ENCODE measurements at regions not wholly inside any gene's neighbourhood (a gene's known extent, or its start where the extent isn't known, plus 50 kb on each side); places are given as distances from the start of the nearest gene placed in this dataset.
"Not testable (repeated sequence)": the region's sequence is repeated elsewhere in the genome, so short reads cannot be mapped to it uniquely, and the experiment has no call there.

GRCh38 chr2:107511970-107512789 lies 314.5 kb upstream of the RGPD4 start:
- H3K4me1 ChIP-seq (ENCODE audit: control insufficient read depth, insufficient read depth, low read length): peaks cover 7% of the 10 kb centered on the region; the same call in 1 of the 2 replicates
- no peak overlapping the region for H3K27ac ChIP-seq (ENCODE audit: low read depth, low read length)
- H3K9me3 ChIP-seq (ENCODE audit: control insufficient read depth, insufficient read depth, low read length): no peaks in the 10 kb centered on the region
- no peak overlapping the region for H3K4me3 ChIP-seq (ENCODE audit: low read depth, low read length)
- H3K36me3 ChIP-seq (ENCODE audit: control insufficient read depth, insufficient read depth, low read length): no peaks in the 10 kb centered on the region
- no peak overlapping the region for H3K9ac ChIP-seq (ENCODE audit: low read depth, low read length)
- H3K27me3 ChIP-seq (ENCODE audit: control insufficient read depth, insufficient read depth, low read length): no peaks in the 10 kb centered on the region

GRCh38 chr2:107525406-107525805 lies 301.3 kb upstream of the RGPD4 start:
- Histone ChIP-seq H3K9ac (ENCODE audit: low read depth, low read length) (no peak overlapping the region), H3K36me3 (ENCODE audit: control insufficient read depth, insufficient read depth, low read length) (no peaks in the 10 kb centered on the region), H3K4me1 (ENCODE audit: control insufficient read depth, insufficient read depth, low read length) (no peaks in the 10 kb centered on the region), H3K27me3 (ENCODE audit: control insufficient read depth, insufficient read depth, low read length) (no peaks in the 10 kb centered on the region), H3K4me3 (ENCODE audit: low read depth, low read length) (no peak overlapping the region), H3K27ac (ENCODE audit: low read depth, low read length) (no peak overlapping the region), H3K9me3 (ENCODE audit: control insufficient read depth, insufficient read depth, low read length) (peaks cover 17% of the 10 kb centered on the region; the same call in 1 of the 2 replicates)

- Histone ChIP-seq H3K9me3 (ENCODE audit: control insufficient read depth, insufficient read depth, low read length) (peaks cover 12% of the 10 kb centered on the region; the same call in 1 of the 2 replicates), H3K4me1 (ENCODE audit: control insufficient read depth, insufficient read depth, low read length) (no peaks in the 10 kb centered on the region), H3K4me3 (ENCODE audit: low read depth, low read length) (no peak overlapping the region), H3K27me3 (ENCODE audit: control insufficient read depth, insufficient read depth, low read length) (no peaks in the 10 kb centered on the region), H3K36me3 (ENCODE audit: control insufficient read depth, insufficient read depth, low read length) (no peaks in the 10 kb centered on the region), H3K9ac (ENCODE audit: low read depth, low read length) (no peak overlapping the region), H3K27ac (ENCODE audit: low read depth, low read length) (no peak overlapping the region)
These were observed 297.5 kb upstream of the RGPD4 start for GRCh38 chr2:107529146-107529545.

GRCh38 chr2:107530046-107530445 lies 296.6 kb upstream of the RGPD4 start:
- Histone ChIP-seq H3K4me1 (ENCODE audit: control insufficient read depth, insufficient read depth, low read length) (no peaks in the 10 kb centered on the region), H3K27me3 (ENCODE audit: control insufficient read depth, insufficient read depth, low read length) (no peaks in the 10 kb centered on the region), H3K4me3 (ENCODE audit: low read depth, low read length) (no peak overlapping the region), H3K9me3 (ENCODE audit: control insufficient read depth, insufficient read depth, low read length) (peaks cover 8% of the 10 kb centered on the region; the same call in 1 of the 2 replicates), H3K27ac (ENCODE audit: low read depth, low read length) (no peak overlapping the region), H3K9ac (ENCODE audit: low read depth, low read length) (no peak overlapping the region), H3K36me3 (ENCODE audit: control insufficient read depth, insufficient read depth, low read length) (no peaks in the 10 kb centered on the region)

- Histone ChIP-seq H3K4me1 (ENCODE audit: control insufficient read depth, insufficient read depth, low read length) (no peaks in the 10 kb centered on the region), H3K27ac (ENCODE audit: low read depth, low read length) (no peak overlapping the region), H3K36me3 (ENCODE audit: control insufficient read depth, insufficient read depth, low read length) (no peaks in the 10 kb centered on the region), H3K9me3 (ENCODE audit: control insufficient read depth, insufficient read depth, low read length) (no peaks in the 10 kb centered on the region), H3K27me3 (ENCODE audit: control insufficient read depth, insufficient read depth, low read length) (no peaks in the 10 kb centered on the region), H3K4me3 (ENCODE audit: low read depth, low read length) (no peak overlapping the region), H3K9ac (ENCODE audit: low read depth, low read length) (no peak overlapping the region)
These were observed 291.8 kb upstream of the RGPD4 start for GRCh38 chr2:107534926-107535325.

- H3K36me3 ChIP-seq (ENCODE audit: control insufficient read depth, insufficient read depth, low read length); H3K27me3 ChIP-seq (ENCODE audit: control insufficient read depth, insufficient read depth, low read length); H3K9me3 ChIP-seq (ENCODE audit: control insufficient read depth, insufficient read depth, low read length); H3K27ac ChIP-seq (ENCODE audit: low read depth, low read length); H3K9ac ChIP-seq (ENCODE audit: low read depth, low read length); H3K4me1 ChIP-seq (ENCODE audit: control insufficient read depth, insufficient read depth, low read length); H3K4me3 ChIP-seq (ENCODE audit: low read depth, low read length): not testable (repeated sequence)
These were observed 290.6 kb upstream of the RGPD4 start for GRCh38 chr2:107535905-107536689.

- Histone ChIP-seq H3K9me3 (ENCODE audit: control insufficient read depth, insufficient read depth, low read length) (no peaks in the 10 kb centered on the region), H3K27me3 (ENCODE audit: control insufficient read depth, insufficient read depth, low read length) (no peaks in the 10 kb centered on the region), H3K4me3 (ENCODE audit: low read depth, low read length) (no peak overlapping the region), H3K27ac (ENCODE audit: low read depth, low read length) (no peak overlapping the region), H3K36me3 (ENCODE audit: control insufficient read depth, insufficient read depth, low read length) (no peaks in the 10 kb centered on the region), H3K9ac (ENCODE audit: low read depth, low read length) (no peak overlapping the region), H3K4me1 (ENCODE audit: control insufficient read depth, insufficient read depth, low read length) (peaks cover 20% of the 10 kb centered on the region)
These were observed 284.4 kb upstream of the RGPD4 start for GRCh38 chr2:107542314-107542740.

GRCh38 chr2:107543793-107544192 lies 282.9 kb upstream of the RGPD4 start:
- Histone ChIP-seq H3K27me3 (ENCODE audit: control insufficient read depth, insufficient read depth, low read length) (no peaks in the 10 kb centered on the region), H3K9ac (ENCODE audit: low read depth, low read length) (no peak overlapping the region), H3K4me3 (ENCODE audit: low read depth, low read length) (no peak overlapping the region), H3K9me3 (ENCODE audit: control insufficient read depth, insufficient read depth, low read length) (no peaks in the 10 kb centered on the region), H3K36me3 (ENCODE audit: control insufficient read depth, insufficient read depth, low read length) (no peaks in the 10 kb centered on the region), H3K4me1 (ENCODE audit: control insufficient read depth, insufficient read depth, low read length) (peaks cover 20% of the 10 kb centered on the region), H3K27ac (ENCODE audit: low read depth, low read length) (no peak overlapping the region)

- peaks cover 20% of the 10 kb centered on the region for H3K4me1 ChIP-seq (ENCODE audit: control insufficient read depth, insufficient read depth, low read length)
- no peak overlapping the region for H3K4me3 ChIP-seq (ENCODE audit: low read depth, low read length)
- H3K27ac ChIP-seq (ENCODE audit: low read depth, low read length): no peak overlapping the region
- H3K36me3 ChIP-seq (ENCODE audit: control insufficient read depth, insufficient read depth, low read length): no peaks in the 10 kb centered on the region
- no peak overlapping the region for H3K9ac ChIP-seq (ENCODE audit: low read depth, low read length)
- H3K27me3 ChIP-seq (ENCODE audit: control insufficient read depth, insufficient read depth, low read length): no peaks in the 10 kb centered on the region
- no peaks in the 10 kb centered on the region for H3K9me3 ChIP-seq (ENCODE audit: control insufficient read depth, insufficient read depth, low read length)
These were observed 281.6 kb upstream of the RGPD4 start for GRCh38 chr2:107545066-107545465.

GRCh38 chr2:107545851-107546250 lies 280.8 kb upstream of the RGPD4 start:
- no peak overlapping the region for H3K9ac ChIP-seq (ENCODE audit: low read depth, low read length)
- H3K36me3 ChIP-seq (ENCODE audit: control insufficient read depth, insufficient read depth, low read length): no peaks in the 10 kb centered on the region
- no peak overlapping the region for H3K27ac ChIP-seq (ENCODE audit: low read depth, low read length)
- H3K4me3 ChIP-seq (ENCODE audit: low read depth, low read length): no peak overlapping the region
- H3K27me3 ChIP-seq (ENCODE audit: control insufficient read depth, insufficient read depth, low read length): no peaks in the 10 kb centered on the region
- H3K4me1 ChIP-seq (ENCODE audit: control insufficient read depth, insufficient read depth, low read length): peaks cover 20% of the 10 kb centered on the region
- no peaks in the 10 kb centered on the region for H3K9me3 ChIP-seq (ENCODE audit: control insufficient read depth, insufficient read depth, low read length)

GRCh38 chr2:107548216-107548615 lies 278.5 kb upstream of the RGPD4 start:
- H3K9ac ChIP-seq (ENCODE audit: low read depth, low read length): no peak overlapping the region
- H3K4me3 ChIP-seq (ENCODE audit: low read depth, low read length): no peak overlapping the region
- no peaks in the 10 kb centered on the region for H3K9me3 ChIP-seq (ENCODE audit: control insufficient read depth, insufficient read depth, low read length)
- peaks cover 13% of the 10 kb centered on the region for H3K4me1 ChIP-seq (ENCODE audit: control insufficient read depth, insufficient read depth, low read length)
- no peaks in the 10 kb centered on the region for H3K36me3 ChIP-seq (ENCODE audit: control insufficient read depth, insufficient read depth, low read length)
- no peaks in the 10 kb centered on the region for H3K27me3 ChIP-seq (ENCODE audit: control insufficient read depth, insufficient read depth, low read length)
- H3K27ac ChIP-seq (ENCODE audit: low read depth, low read length): no peak overlapping the region

Measured in HUES48 (cell line).